GM21717 (cell line): ENCODE measurements at regions not wholly inside any gene's neighbourhood (a gene's known extent, or its start where the extent isn't known, plus 50 kb on each side); places are given as distances from the start of the nearest gene placed in this dataset.

Experiments used
- ATAC-seq: cut with Tn5 transposase; IDR thresholded peaks from one replicate; pipeline ENCODE4 v1.9.1; 2021; ENCODE audit warnings: mild to moderate bottlenecking, moderate library complexity; ENCODE audit not compliant: unreplicated experiment

GRCh38 chr14:65185829-65186228, 83.5 kb upstream of the MAX start:
- no peak for ATAC-seq

- ATAC-seq: no peak
Observed at GRCh38 chr14:65186951-65187350, 84.6 kb upstream of the MAX start.

- no peak for ATAC-seq
Observed at GRCh38 chr14:65187421-65188049, 85.2 kb upstream of the MAX start.

- ATAC-seq: no peak
Observed at GRCh38 chr14:65190312-65190711, 88.0 kb upstream of the MAX start.

GRCh38 chr14:65191716-65192115, 89.4 kb upstream of the MAX start:
- no peak for ATAC-seq

GRCh38 chr14:65192686-65193085, 90.4 kb upstream of the MAX start:
- no peak for ATAC-seq

- ATAC-seq: no peak
Observed at GRCh38 chr14:65193916-65194590, 91.7 kb upstream of the MAX start.

GRCh38 chr14:65195042-65195719, 92.9 kb upstream of the MAX start:
- peak; percentile 82 for ATAC-seq

- ATAC-seq: no peak
Observed at GRCh38 chr14:65198346-65198745, 96.0 kb upstream of the MAX start.

- ATAC-seq: no peak
Observed at GRCh38 chr14:65200454-65200853, 98.1 kb upstream of the MAX start.

- ATAC-seq: no peak
Observed at GRCh38 chr14:65203574-65203973, 101.3 kb upstream of the MAX start.

GRCh38 chr14:65204056-65204455, 101.7 kb upstream of the MAX start:
- no peak for ATAC-seq

- ATAC-seq: peak; percentile 0
Observed at GRCh38 chr14:65206078-65206447, 103.7 kb upstream of the MAX start.

- ATAC-seq: peak; percentile 52
Observed at GRCh38 chr14:65206448-65207096, 104.3 kb upstream of the MAX start.

GRCh38 chr14:65208548-65208947, 106.2 kb upstream of the MAX start:
- no peak for ATAC-seq

GRCh38 chr14:65210118-65210821, 108.0 kb upstream of the MAX start:
- ATAC-seq: no peak

GRCh38 chr14:65210822-65211182, 108.5 kb upstream of the MAX start:
- ATAC-seq: no peak

GRCh38 chr14:65211341-65211987, 109.1 kb upstream of the MAX start:
- ATAC-seq: no peak

GRCh38 chr14:65213316-65213715, 111.0 kb upstream of the MAX start:
- ATAC-seq: no peak

GRCh38 chr14:65214741-65215140, 112.4 kb upstream of the MAX start:
- no peak for ATAC-seq

- no peak for ATAC-seq
Observed at GRCh38 chr14:65219353-65219752, 117.0 kb upstream of the MAX start.
